SK-N-SH treated with all-trans-retinoic acid at 6 μM for 48 hours (cell line): ENCODE measurements at regions not wholly inside any gene's neighbourhood (a gene's known extent, or its start where the extent isn't known, plus 50 kb on each side); places are given as distances from the start of the nearest gene placed in this dataset.

Experiments used
- ATAC-seq: fragments of 200-7000 bp; cut with Tn5 transposase; 3 replicates; pipeline ENCODE4 v1.9.1; 2020; ENCODE audit warnings: mild to moderate bottlenecking, moderate library complexity
- ARNTL ChIP-seq: fragments of 450-650 bp; formaldehyde crosslinking; IDR thresholded peaks from 2 replicates; pipeline ENCODE4 v1.5.0; 2020; ENCODE audit warnings: low read depth, mild to moderate bottlenecking, moderate library complexity, borderline replicate concordance
- BACH2 ChIP-seq: fragments of 250-450 bp; sonication (Bioruptor Pico); IDR thresholded peaks from 2 replicates; pipeline ENCODE4 v1.9.0; 2021; ENCODE audit warnings: mild to moderate bottlenecking, borderline replicate concordance
- CREB5 ChIP-seq: fragments of 250-450 bp; sonication (Bioruptor Pico); IDR thresholded peaks from 2 replicates; pipeline ENCODE4 v1.5.1; 2020; ENCODE audit warnings: low read depth, mild to moderate bottlenecking, moderate library complexity
- CSDC2 ChIP-seq: fragments of 250-450 bp; sonication (Bioruptor Pico); IDR thresholded peaks from 2 replicates; pipeline ENCODE4 v1.5.0; 2020; ENCODE audit warnings: mild to moderate bottlenecking, moderate library complexity
- CSRNP3 ChIP-seq: fragments of 250-450 bp; sonication (Bioruptor Pico); IDR thresholded peaks from 2 replicates; pipeline ENCODE4 v1.5.1; 2021; ENCODE audit warnings: mild to moderate bottlenecking, moderate library complexity
- GLIS3 ChIP-seq: fragments of 250-450 bp; sonication (Bioruptor Pico); IDR thresholded peaks from 2 replicates; pipeline ENCODE4 v1.5.0; 2020; ENCODE audit warnings: mild to moderate bottlenecking, moderate library complexity
- ISL1 ChIP-seq: fragments of 250-450 bp; sonication (Bioruptor Pico); IDR thresholded peaks from 2 replicates; pipeline ENCODE4 v2.1.2; 2022; ENCODE audit warnings: mild to moderate bottlenecking, moderate library complexity
- OSR1 ChIP-seq: fragments of 250-450 bp; sonication (Bioruptor Pico); IDR thresholded peaks from 2 replicates; pipeline ENCODE4 v1.8.0; 2022; ENCODE audit warnings: moderate library complexity, mild to moderate bottlenecking, inconsistent platforms
- PATZ1 ChIP-seq: fragments of 250-450 bp; sonication (Bioruptor Pico); IDR thresholded peaks from 2 replicates; pipeline ENCODE4 v1.8.0; 2020; ENCODE audit warnings: mild to moderate bottlenecking, moderate library complexity, borderline replicate concordance
- POU6F1 ChIP-seq: fragments of 250-450 bp; sonication (Bioruptor Pico); IDR thresholded peaks from 2 replicates; pipeline ENCODE4 v1.8.0; 2021; ENCODE audit warnings: low read depth, mild to moderate bottlenecking, moderate library complexity, borderline replicate concordance
- PPARA ChIP-seq: fragments of 250-450 bp; sonication (Bioruptor Pico); IDR thresholded peaks from 2 replicates; pipeline ENCODE4 v1.5.0; 2020; ENCODE audit warnings: mild to moderate bottlenecking, borderline replicate concordance
- RARB ChIP-seq: fragments of 250-450 bp; sonication (Bioruptor Pico); IDR thresholded peaks from 2 replicates; pipeline ENCODE4 v1.8.0; 2021; ENCODE audit warnings: mild to moderate bottlenecking, moderate library complexity
- SNAI2 ChIP-seq: fragments of 250-450 bp; sonication (Bioruptor Pico); IDR thresholded peaks from 2 replicates; pipeline ENCODE4 v1.5.0; 2020; ENCODE audit warnings: mild to moderate bottlenecking, moderate library complexity
- TCF4 ChIP-seq: fragments of 250-450 bp; sonication (Bioruptor Pico); IDR thresholded peaks from 2 replicates; pipeline ENCODE4 v1.8.0; 2021; ENCODE audit warnings: mild to moderate bottlenecking, moderate library complexity, borderline replicate concordance
- TOX ChIP-seq: fragments of 250-450 bp; sonication (Bioruptor Pico); IDR thresholded peaks from 2 replicates; pipeline ENCODE4 v1.8.0; 2021; ENCODE audit warnings: mild to moderate bottlenecking, moderate library complexity, borderline replicate concordance
- TSHZ2 ChIP-seq: fragments of 250-450 bp; sonication (Bioruptor Pico); IDR thresholded peaks from 2 replicates; pipeline ENCODE4 v1.5.0; 2020; ENCODE audit warnings: mild to moderate bottlenecking, moderate library complexity
- ZC3H10 ChIP-seq: fragments of 250-450 bp; sonication (Bioruptor Pico); IDR thresholded peaks from 2 replicates; pipeline ENCODE4 v1.5.1; 2021; ENCODE audit warnings: mild to moderate bottlenecking, moderate library complexity
- ZFP3 ChIP-seq: fragments of 250-450 bp; sonication (Bioruptor Pico); IDR thresholded peaks from 2 replicates; pipeline ENCODE4 v1.5.0; 2020; ENCODE audit warnings: mild to moderate bottlenecking, moderate library complexity
- ZFP30 ChIP-seq: fragments of 450-650 bp; formaldehyde crosslinking; IDR thresholded peaks from 2 replicates; pipeline ENCODE4 v1.5.0; 2022; ENCODE audit warnings: mild to moderate bottlenecking, moderate library complexity
- ZNF565 ChIP-seq: fragments of 450-650 bp; formaldehyde crosslinking; conservative IDR thresholded peaks from 2 replicates; pipeline ENCODE4 v1.5.0; 2020; ENCODE audit warnings: low read depth, mild to moderate bottlenecking, moderate library complexity
- ZNF70 ChIP-seq: fragments of 450-650 bp; formaldehyde crosslinking; IDR thresholded peaks from 2 replicates; pipeline ENCODE4 v1.5.0; 2020; ENCODE audit warnings: mild to moderate bottlenecking, moderate library complexity
- ZNF8 ChIP-seq: fragments of 450-650 bp; formaldehyde crosslinking; IDR thresholded peaks from 2 replicates; pipeline ENCODE4 v1.5.0; 2020; ENCODE audit warnings: mild to moderate bottlenecking, moderate library complexity

GRCh38 chr1:234697015-234697414 is 87.0 kb upstream of the IRF2BP2 start:
- ATAC-seq, result no peak
- TF ChIP-seq ZFP3 (CRISPR knock-in tag) (no peak), PPARA (no peak), ISL1 (no peak), TCF4 (CRISPR knock-in tag) (no peak), ARNTL (no peak), POU6F1 (no peak), ZNF8 (no peak), ZFP30 (CRISPR knock-in tag) (no peak), ZC3H10 (CRISPR knock-in tag) (no peak), PATZ1 (no peak), RARB (CRISPR knock-in tag) (no peak), OSR1 (CRISPR knock-in tag) (no peak)
- TF ChIP-seq, all 23 proteins: peak for 0

- ATAC-seq, result no peak
- TF ChIP-seq ZNF8, result no peak
- TF ChIP-seq TSHZ2 (CRISPR knock-in tag), result no peak
- TF ChIP-seq CSDC2, result no peak
- TF ChIP-seq ARNTL, result no peak
- TF ChIP-seq SNAI2 (CRISPR knock-in tag), result no peak
- TF ChIP-seq ZNF70 (CRISPR knock-in tag), result no peak
- no peak for TF ChIP-seq OSR1 (CRISPR knock-in tag)
- TF ChIP-seq TCF4 (CRISPR knock-in tag), result no peak
- TF ChIP-seq GLIS3 (CRISPR knock-in tag), result no peak
- TF ChIP-seq ZNF565 (CRISPR knock-in tag), result no peak
- TF ChIP-seq PATZ1, result no peak
- no peak for TF ChIP-seq ZFP3 (CRISPR knock-in tag)
- no peak for TF ChIP-seq CREB5
- no peak for TF ChIP-seq ISL1
- TF ChIP-seq CSRNP3, result no peak
- no peak for TF ChIP-seq ZFP30 (CRISPR knock-in tag)
Observed at GRCh38 chr1:234696148-234696576, 86.2 kb upstream of the IRF2BP2 start.

GRCh38 chr1:234694661-234695060 is 84.7 kb upstream of the IRF2BP2 start:
- no peak for TF ChIP-seq ISL1
- no peak for TF ChIP-seq SNAI2 (CRISPR knock-in tag)
- TF ChIP-seq BACH2 (CRISPR knock-in tag), result no peak
- no peak for TF ChIP-seq TOX (CRISPR knock-in tag)
- no peak for TF ChIP-seq RARB (CRISPR knock-in tag)
- ATAC-seq, result no peak
